GM06990 (cell line): ENCODE measurements at regions not wholly inside any gene's neighbourhood (a gene's known extent, or its start where the extent isn't known, plus 50 kb on each side); places are given as distances from the start of the nearest gene placed in this dataset.
"Not testable (repeated sequence)": the region's sequence is repeated elsewhere in the genome, so short reads cannot be mapped to it uniquely, and the experiment has no call there.

Experiments used
- DNase-seq: peaks from one replicate; pipeline ENCODE4 v3.0.0-alpha.2; 2011; ENCODE audit not compliant: insufficient read length; ENCODE audit errors: extremely low read depth
- H3K27me3 ChIP-seq: replicated peaks from 2 replicates; pipeline ENCODE4 v1.6.0; 2011; ENCODE audit warnings: low read length; ENCODE audit not compliant: control insufficient read depth, insufficient read depth
- H3K36me3 ChIP-seq: 2 replicates; pipeline ENCODE4 v1.5.1; 2011; ENCODE audit warnings: low read length; ENCODE audit not compliant: control insufficient read depth, insufficient read depth
- H3K4me3 ChIP-seq: replicated peaks from 2 replicates; pipeline ENCODE4 v1.5.1; 2011; ENCODE audit warnings: low read depth, mild to moderate bottlenecking, control low read depth, low read length
- CTCF ChIP-seq: IDR thresholded peaks from 2 replicates; pipeline ENCODE4 v1.5.1; 2011; ENCODE audit warnings: low read length, control low read depth, mild to moderate bottlenecking, inconsistent platforms; ENCODE audit not compliant: insufficient read depth, poor library complexity, severe bottlenecking

- DNase-seq, result no peak
- Histone ChIP-seq H3K4me3 (no peak overlapping the region), H3K36me3 (no peaks in the 10 kb centered on the region), H3K27me3 (no peaks in the 10 kb centered on the region)
- TF ChIP-seq CTCF, result no peak
Measured at GRCh38 chr19:28631961-28632360, 581.0 kb downstream of the UQCRFS1 start.

- TF ChIP-seq CTCF, result no peak
- Histone ChIP-seq H3K36me3 (no peaks in the 10 kb centered on the region), H3K27me3 (no peaks in the 10 kb centered on the region), H3K4me3 (no peak overlapping the region)
- no peak for DNase-seq
Measured at GRCh38 chr19:28627669-28628068, 585.3 kb downstream of the UQCRFS1 start.

- not testable (repeated sequence) for H3K27me3 ChIP-seq, H3K36me3 ChIP-seq, H3K4me3 ChIP-seq, DNase-seq
Measured at GRCh38 chr19:28626407-28626806, 586.5 kb downstream of the UQCRFS1 start.

- TF ChIP-seq CTCF, result no peak
- no peak for DNase-seq
- Histone ChIP-seq H3K27me3 (no peaks in the 10 kb centered on the region), H3K4me3 (no peak overlapping the region), H3K36me3 (no peaks in the 10 kb centered on the region)
Measured at GRCh38 chr19:28619816-28620429, 593.0 kb downstream of the UQCRFS1 start.

- H3K4me3 ChIP-seq, result no peak overlapping the region
Measured at GRCh38 chr19:28618504-28618903, 594.4 kb downstream of the UQCRFS1 start.

GRCh38 chr19:28615966-28616365, 597.0 kb downstream of the UQCRFS1 start:
- Histone ChIP-seq H3K27me3 (no peaks in the 10 kb centered on the region), H3K4me3 (no peak overlapping the region), H3K36me3 (no peaks in the 10 kb centered on the region)
- no peak for TF ChIP-seq CTCF
- DNase-seq, result no peak

More at GRCh38 chr19:28618504-28618903, 594.4 kb downstream of the UQCRFS1 start:
- TF ChIP-seq CTCF, result no peak
- DNase-seq, result no peak
- Histone ChIP-seq H3K36me3 (no peaks in the 10 kb centered on the region), H3K27me3 (no peaks in the 10 kb centered on the region)
